ENCODE measurements at regions not wholly inside any gene's neighbourhood (a gene's known extent, or its start where the extent isn't known, plus 50 kb on each side); places are given as distances from the start of the nearest gene placed in this dataset.

DNA sequence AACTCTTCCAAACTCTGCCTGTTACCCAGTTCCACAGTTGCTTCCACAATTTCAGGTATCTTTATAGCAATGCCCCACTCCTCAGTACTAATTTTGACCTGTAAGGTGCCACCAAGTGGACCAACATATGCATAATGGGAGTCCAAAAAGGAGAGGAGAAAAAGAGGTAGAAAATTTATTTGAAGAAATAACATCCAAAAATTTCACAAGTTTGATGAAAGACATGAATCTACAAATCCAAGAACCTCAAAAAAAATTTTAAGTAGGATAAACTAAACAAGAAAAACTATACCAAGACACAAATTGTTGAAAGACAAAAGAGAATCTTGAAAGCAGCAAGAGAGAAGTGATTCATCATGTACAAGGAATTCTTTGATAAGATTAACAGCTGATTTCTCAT lies 79.8 kb downstream of the BARX1 start:
- no peak for DNase-seq

- no peak for DNase-seq
Observed at GRCh38 chr9:93874242-93874641, 80.9 kb downstream of the BARX1 start.

DNA sequence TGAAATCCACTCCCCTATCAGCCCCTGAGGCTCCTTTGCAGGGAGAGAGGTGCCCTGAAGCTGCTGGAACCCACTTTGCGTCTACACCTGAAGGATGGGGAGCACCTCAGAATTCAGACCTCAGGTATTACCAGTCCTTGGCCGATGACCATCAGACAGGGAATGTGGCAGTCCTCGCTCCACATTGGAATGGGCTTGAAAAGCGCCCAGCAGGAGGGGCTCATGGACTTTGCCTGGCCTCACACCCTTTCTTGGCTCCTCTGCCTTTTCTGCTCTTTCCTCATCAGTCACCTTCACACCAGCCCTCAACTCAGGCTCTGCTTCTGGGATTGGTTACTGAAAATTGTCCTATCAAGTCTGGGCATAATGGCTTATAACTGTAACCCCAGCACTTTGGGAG lies 83.9 kb downstream of the BARX1 start:
- DNase-seq, result no peak

DNA sequence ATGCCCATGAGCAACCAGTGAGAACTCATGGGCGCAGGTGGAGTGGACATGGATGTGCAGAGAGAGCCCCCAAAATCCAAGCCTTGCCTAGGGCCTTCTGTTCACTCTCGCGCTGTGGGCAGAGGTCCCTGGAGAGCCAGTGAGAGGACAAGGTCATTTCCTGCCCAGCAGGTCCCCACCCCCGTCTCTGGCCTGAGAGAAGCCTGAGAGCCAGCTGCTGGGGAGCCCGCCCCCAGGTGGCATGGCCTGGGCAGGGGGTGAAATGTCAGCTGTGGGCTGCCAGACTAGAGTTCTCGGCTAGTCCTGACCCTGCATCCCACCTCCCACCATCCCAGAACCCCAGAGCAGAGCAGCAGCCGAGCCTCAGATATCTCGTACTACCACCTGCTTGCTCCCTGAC lies 85.3 kb downstream of the BARX1 start:
- no peak for DNase-seq

DNA sequence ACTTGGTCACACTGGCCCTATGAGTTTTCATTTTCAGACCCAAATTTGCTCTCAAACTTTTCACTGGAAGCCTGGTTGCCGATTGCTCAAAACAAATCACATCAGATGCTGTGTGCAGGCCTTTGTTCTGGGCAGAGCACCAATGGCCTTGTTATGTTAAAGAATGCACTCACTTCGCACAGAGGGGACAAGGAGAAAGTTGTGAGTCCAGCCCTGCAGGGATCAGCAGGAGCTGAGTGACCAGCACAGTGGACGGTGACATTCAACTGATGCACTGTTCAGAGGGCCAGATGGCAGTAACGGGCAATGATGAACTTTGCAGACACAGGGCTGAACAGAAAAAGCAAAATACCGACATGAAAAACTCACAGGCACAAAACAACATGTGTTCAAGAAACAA lies 86.1 kb downstream of the BARX1 start:
- no peak for DNase-seq

GRCh38 chr9:93865716-93866115 lies 89.4 kb downstream of the BARX1 start:
- DNase-seq, result no peak

DNA sequence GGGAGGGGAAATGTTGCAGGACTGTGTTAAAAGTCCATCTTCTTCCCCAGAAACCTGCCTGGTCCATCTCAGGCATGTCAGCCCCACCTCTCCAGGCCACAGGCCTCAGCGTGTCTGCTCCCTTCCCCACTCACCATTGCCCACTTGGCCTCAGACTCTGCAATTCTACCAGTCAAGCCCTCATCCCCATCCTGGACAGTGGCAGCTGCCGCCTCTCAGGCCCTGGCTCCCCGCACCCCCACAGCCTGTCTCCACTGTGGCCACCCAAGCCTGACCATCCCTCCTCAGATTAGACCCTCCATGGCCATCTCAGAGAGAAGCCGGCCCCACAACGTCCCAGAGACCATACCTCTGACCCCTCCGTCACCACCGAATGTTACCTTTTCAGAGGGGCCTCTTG lies 89.9 kb downstream of the BARX1 start:
- no peak for DNase-seq

- no peak for DNase-seq
Observed at GRCh38 chr9:93864840-93865239, 90.3 kb downstream of the BARX1 start.

GRCh38 chr9:93864032-93864431 lies 91.1 kb downstream of the BARX1 start:
- DNase-seq, result no peak

DNA sequence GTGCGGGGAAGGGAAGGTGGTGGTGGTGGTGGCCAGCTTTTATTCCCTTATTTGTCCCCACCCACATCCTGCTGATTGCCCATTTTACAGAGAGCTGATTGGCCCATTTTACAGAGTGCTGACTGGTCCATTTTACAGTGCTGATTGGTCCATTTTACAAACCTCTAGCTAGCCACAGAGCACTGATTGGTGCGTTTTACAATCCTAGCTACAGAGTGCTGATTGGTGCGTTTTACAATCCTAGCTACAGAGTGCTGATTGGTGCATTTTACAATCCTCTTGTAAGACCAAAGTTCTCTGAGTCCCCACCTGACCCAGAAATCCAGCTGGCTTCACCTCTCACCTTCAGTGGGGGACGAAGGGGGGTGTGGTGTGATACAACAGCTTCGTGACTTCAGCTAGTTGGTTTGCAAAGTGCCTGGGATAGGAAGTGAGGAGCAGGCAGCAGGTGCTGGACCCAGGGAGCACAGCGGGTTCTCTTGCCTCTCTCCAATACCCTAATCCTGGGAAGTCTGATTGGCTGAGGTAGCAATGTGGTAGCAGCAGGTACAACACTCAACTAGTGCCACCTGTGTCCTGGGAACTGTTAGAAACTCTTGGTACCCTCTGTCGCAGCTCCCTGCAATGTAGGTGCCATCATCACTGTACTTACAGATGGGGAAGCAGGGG lies 92.1 kb downstream of the BARX1 start:
- DNase-seq, result no peak

DNA sequence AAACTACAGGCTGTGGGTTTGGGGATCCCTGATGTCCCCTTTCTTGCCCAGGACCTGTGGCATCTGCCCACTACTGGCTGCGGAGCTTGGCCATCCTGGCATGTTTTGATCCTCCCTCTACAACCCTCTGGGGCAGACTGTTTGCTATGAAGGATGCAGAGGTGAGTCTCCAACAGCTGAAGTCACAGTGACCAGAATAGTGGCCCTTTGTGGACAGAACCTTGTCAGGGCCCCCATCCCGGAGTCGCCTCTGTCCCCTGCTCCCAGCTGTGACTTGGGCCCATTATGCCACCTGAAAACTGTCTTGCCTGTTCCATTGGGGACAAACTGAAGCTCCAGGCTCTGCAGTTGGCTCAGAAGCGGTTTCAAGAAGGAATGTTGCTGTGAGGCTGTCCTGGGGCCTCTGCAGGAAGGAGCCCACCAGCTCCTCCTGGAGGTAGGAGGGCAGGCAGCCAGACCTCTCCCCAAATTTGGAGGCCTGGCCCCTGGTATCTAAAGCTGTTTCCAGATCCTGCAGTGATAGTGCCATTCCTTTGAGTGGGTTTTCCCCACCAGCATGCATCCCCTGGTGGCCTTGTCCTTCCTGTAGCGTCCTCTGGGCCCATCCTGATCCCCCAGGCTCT lies 93.3 kb downstream of the BARX1 start:
- no peak for DNase-seq

DNA sequence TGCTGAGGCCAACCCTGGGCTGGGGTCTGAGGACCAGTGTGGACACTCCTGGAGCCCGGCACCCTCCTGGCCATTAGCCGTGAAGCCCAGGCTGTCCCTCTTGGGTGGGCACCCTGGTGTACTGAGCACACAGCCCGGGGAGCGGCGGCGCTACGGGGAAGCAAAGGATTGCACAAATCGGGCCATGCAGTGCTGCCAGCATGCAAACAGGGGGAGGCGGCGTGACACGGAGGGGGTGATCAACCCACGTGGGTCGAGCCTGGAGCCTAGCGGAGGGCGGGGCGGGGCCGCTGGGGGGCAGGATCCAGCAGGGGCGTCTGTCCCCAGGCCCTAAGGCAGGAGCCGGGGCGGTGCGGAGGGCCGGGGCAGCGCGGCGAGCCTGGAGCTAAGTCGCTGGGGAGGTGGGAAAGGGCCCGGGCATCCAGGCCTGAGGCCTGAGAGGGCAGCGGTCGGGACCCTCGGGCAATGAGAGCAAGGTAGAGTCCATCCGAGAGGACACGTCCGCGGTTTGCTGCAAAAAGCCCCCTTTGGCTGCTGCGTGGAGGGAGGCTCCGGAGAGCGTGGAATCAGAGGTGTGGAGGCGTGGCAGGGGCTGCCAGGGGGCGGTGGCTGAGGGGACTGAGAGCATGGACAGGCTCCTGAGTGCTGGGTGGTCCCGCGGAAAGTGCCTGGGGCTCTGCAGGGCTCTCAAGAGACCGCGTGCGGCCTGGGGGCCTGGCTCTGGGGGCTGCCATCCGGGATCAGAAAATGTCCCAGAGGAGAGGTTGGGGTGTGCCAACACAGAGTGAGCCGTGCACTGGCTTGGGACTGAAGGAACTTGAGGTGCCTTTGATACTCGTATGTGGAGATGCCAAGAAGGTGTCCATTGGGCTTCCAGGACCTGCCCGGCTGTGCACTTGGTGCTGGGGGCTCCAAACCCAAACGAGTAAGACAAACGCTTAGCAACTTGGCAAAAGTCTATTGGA lies 94.2 kb downstream of the BARX1 start:
- no peak for DNase-seq

- DNase-seq, result no peak
Observed at GRCh38 chr9:93859431-93860215, 95.5 kb downstream of the BARX1 start.

- no peak for DNase-seq
Observed at GRCh38 chr9:93857528-93857927, 97.6 kb downstream of the BARX1 start.

DNA sequence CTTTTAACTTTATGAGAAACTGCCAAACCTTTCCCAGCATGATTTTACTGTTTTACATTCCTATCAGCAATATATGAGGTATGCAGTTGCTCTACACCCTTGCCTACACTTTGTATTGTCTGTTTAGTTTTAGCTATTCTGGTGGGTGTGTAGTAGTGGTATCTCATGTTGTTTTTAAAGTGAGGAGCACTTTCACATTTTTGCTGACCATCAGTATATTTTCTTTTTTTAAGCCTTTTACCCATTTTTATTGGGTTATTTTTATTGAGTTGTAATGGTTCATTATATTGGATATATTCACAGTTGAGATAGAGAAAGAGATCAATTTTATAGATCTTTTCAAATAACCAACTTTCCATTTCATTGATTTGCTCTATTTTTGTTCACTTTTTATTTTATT lies 102.4 kb downstream of the BARX1 start:
- no peak for DNase-seq

DNA sequence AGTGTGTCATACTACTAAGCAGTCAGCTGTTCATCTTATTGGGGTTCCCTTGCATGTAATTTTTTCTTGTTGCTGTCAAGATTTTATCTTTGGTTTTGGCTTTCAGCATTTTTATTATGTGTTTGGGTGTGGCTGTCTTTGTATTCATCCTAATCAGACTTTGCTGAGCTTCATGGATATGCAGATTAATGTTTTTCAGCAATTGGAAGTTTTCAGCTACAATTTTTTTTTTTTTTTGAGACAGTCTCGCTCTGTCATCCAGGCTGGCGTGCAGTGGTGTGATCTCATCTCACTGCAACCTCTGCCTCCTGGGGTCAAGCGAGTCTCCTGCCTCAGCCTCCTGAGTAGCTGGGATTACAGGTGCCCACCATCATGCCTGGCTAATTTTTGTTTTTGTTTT lies 108.8 kb downstream of the BARX1 start:
- no peak for DNase-seq

DNA sequence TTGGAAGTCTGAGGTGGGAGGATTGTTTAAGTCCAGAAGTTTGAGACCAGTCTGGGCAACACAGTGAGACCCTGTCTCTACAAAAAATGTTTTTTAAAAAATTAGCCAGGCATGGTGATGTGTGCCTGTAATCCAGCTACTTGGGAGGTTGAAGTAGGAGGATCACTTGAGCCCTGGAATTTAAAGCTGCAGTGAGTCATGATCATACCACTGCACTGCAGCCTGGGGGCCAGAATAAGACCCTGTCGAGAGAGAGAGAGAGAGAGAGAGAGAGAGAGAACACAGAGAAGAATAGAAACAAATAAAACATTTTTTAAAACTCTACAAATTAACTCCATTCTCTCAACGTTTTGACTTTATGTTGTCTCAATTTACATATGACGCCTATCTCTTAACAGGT lies 111.8 kb downstream of the BARX1 start:
- no peak for DNase-seq

DNA sequence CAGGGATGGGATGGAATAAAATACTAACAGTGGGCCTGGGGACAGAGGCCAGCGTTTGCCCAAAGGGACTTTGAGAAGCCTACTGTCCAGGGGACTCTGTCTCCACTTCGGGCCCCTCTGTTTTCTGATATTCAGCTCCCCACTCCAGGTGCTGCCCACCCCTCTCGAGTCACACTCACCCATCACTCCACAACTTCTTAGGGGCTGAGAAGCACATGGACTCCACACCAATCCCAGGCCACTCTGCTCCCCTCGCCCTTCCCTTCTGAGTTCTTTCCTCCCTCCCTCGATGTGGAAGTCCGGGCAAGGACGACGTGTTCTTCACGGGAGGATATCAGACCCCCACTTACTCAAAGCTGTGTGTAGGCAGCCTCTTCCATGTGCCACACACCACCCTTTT lies 124.5 kb downstream of the BARX1 start:
- DNase-seq, result no peak

DNA sequence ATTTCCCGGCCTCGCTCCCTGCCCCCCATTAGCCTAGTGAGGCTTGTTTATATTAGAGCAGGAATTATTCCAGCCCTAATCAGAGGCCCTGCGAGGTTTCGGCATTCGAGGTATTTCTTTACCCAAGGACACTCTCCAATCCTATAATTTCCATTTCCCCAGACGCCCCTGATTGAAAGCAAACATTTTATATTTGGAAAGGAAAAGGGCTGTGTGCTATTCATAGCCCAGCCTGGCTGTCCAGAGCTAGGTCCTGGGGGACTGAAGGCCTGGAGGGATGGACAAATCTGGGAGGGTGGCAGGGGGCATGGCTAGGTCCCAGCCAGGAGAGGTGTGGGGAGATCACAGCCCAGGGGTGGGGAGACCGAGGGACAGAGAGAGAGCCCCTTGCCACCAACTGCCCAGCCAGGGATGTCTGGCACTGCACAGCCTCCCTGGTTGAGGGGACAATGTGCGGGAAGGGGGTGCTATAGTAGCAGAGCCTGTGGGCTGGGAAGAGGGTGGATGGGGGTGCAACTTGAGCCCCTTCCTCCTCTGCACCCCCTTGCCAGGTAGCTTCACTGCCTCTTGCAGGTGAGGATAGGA lies 125.1 kb downstream of the BARX1 start:
- DNase-seq, result no peak

DNA sequence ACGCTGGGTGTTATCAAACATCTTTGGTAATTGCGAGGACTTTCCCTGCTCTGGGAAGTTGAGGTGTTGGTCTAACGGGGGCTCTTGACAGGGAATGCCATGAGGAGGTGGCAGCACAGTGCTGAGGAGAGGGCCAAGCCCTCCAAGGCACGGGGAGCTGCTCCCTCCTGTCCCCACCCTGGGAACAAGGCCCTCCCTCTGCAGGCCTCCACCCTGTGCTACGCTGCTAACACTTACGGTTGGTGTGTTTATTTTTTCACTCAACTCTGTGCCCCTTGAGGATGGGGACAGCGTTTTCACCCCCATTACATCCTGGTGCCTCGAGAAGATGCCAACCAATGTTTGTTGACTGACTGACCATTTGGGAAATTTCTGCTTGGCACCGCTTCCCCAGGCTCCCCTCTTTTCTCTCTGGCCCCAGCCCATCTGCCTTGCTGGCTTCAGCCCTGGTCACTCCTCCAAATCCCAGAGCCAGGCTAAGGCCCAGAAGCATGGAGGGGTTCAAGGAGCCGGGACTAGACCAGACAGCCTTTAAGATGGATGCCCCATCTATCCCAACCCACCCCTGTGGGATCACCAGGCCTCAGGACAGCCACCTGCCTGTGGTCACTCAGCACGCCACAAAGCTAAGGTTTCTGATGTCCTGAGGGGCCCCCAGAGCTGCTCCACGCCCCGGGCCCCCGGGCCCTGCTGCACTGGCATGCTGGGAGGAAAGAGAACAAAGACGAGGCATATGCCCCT lies 125.7 kb downstream of the BARX1 start:
- no peak for DNase-seq

GRCh38 chr9:93828331-93829097 lies 126.6 kb downstream of the BARX1 start:
- DNase-seq, result no peak
